ENCODE measurements at regions not wholly inside any gene's neighbourhood (a gene's known extent, or its start where the extent isn't known, plus 50 kb on each side); places are given as distances from the start of the nearest gene placed in this dataset.

GRCh38 chr3:31439890-31440750 lies 92.6 kb upstream of the STT3B start:
- DNase-seq, result no peak

DNA sequence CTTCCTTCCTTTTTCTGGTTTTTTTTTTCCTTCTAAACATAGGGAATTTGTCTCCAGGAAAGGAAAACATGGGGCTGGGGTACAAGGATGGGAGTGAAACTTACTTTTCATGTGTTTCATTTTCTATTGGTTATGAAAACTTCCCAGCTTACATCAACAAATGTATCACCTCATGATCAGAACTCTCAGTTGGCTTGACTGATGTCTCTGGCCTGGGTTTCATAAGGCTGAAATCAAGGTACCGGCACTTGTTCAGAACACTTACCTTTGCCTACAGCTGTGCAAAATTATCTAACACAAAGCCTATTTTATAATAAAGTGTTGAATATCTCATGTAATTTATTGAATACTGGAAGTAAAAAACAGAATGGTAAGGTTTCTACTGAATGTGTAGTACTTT lies 91.8 kb upstream of the STT3B start:
- DNase-seq, result no peak

- no peak for DNase-seq
Observed at GRCh38 chr3:31442755-31443154, 90.0 kb upstream of the STT3B start.

GRCh38 chr3:31444220-31445142 lies 88.2 kb upstream of the STT3B start:
- DNase-seq, result no peak

- no peak for DNase-seq
Observed at GRCh38 chr3:31445701-31446100, 87.0 kb upstream of the STT3B start.

GRCh38 chr3:31448035-31448881 lies 84.5 kb upstream of the STT3B start:
- DNase-seq, result peak; percentile 16

- DNase-seq, result no peak
Observed at GRCh38 chr3:31448882-31449243, 83.9 kb upstream of the STT3B start.

- DNase-seq, result no peak
Observed at GRCh38 chr3:31449318-31449717, 83.4 kb upstream of the STT3B start.

DNA sequence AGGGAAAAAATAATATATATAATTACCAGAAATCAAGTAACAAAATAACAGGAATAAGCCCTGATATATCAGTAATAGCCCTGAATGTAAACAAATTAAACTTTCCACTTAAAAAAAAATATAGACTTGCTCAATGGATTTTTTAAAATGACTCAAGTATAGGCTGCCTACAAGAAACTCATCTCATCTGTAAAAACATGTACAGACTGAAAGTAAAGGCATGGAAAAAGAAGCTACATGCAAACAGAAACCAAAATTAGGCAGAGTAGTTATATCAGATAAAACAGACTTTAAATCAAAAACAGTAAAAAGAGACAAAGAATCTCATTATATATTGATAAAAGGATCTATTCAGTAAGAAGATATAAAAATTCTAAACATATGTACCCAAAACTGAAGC lies 82.4 kb upstream of the STT3B start:
- DNase-seq, result no peak

- DNase-seq, result no peak
Observed at GRCh38 chr3:31452495-31453106, 80.1 kb upstream of the STT3B start.

GRCh38 chr3:31453430-31453829 lies 79.3 kb upstream of the STT3B start:
- DNase-seq, result no peak

DNA sequence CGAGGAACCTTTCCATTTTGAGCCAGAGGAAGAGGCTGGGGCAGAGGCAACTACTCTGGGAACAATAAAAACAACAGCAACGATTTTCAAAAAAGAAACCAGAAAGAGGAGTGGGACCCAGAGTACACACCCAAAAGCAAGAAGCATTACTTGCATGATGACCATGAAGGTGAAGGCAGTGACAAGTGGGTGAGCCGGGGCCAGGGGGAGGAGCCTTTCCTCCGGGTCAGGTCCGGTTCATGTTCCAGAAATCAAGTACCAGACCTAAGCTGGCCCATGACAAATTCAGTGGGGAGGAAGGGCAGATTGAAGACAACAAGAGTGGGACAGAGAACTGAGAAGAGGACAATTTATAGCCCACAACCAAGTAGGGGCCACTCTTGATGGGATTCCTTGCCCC lies 77.2 kb upstream of the STT3B start:
- no peak for DNase-seq

DNA sequence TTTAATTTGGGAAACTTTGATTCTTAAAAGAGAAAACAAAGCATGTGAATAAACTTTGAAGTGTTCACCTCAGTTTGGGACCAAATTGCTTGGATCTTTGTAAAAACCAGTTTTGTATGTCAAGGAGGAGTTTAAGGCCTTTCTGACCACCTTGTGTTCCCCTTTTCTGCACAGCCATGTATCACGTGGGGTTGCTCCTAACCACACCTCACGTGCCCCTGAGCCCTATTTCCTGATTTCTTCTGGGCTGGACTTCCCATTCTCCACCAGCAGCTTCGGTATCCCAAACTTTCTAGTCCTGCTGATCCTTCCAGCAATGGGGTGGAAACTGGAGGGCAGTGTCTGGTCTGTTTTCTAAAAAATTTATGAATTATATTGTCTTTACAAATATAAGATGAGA lies 76.4 kb upstream of the STT3B start:
- DNase-seq, result no peak

- no peak for DNase-seq
Observed at GRCh38 chr3:31461426-31461825, 71.3 kb upstream of the STT3B start.

GRCh38 chr3:31462050-31462569 lies 70.6 kb upstream of the STT3B start:
- peak; percentile 24 for DNase-seq

GRCh38 chr3:31465999-31466398 lies 66.7 kb upstream of the STT3B start:
- DNase-seq, result no peak

- DNase-seq, result no peak
Observed at GRCh38 chr3:31466866-31467265, 65.9 kb upstream of the STT3B start.

DNA sequence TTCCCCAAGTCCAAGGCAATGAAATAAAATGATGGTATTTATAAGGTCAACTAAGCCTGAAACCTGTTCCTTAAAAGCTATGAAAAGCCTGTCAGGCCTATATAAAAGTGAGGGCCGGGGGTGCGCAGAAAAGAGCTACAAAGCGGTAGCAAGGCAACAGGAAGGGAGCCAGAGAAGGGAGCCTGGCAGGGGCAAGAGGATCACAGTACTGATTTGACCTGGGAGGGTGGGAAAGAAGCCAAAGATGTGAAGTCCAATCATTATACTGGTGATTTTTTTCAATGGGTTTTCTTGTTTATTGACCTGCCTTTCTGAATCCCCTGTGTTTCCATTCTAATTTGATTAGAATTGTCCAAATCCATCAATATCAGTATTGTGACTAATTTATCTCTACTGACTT lies 64.3 kb upstream of the STT3B start:
- DNase-seq, result no peak

GRCh38 chr3:31469385-31469784 lies 63.3 kb upstream of the STT3B start:
- DNase-seq, result no peak

DNA sequence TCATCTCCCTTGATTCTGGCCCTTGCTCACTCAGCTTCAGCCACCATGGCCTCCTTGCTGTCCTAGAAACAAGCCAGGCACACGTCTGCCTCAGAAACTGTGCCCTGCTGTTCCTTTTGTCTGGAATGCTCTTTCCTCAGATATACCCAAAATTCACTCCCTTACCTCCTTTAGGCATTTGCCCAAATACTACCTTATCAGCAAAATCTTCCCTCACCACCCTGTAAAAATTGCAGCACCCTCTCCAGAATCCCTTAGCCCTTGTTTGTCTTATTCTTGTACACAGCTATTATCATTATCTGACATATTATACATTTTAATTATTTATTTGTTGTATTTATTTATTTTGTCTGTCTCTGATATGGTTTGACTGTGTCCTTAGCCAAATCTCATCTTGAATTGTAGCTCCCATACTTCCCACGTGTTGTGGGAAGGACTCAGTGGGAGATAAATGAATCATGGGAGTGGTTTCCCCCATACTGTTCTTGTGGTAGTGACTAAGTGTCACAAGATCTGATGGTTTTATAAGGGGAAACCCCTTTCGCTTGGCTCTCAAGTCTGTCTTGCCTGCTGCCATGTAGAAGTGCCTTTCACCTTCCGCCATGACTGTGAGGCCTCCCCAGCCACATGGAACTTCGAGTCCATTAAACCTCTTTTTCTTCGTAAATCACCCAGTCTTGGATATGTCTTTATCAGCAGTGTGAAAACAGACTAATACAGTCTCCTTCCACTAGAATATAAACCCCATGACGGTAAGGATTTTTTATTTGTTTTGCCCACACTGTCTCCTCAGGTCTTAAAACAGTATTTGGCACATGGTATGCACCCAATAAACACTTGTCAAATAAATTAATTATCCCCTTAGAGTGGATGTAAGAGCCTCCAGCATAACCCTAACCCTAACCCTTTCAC lies 60.0 kb upstream of the STT3B start:
- DNase-seq, result no peak

GRCh38 chr3:31476209-31476608 lies 56.5 kb upstream of the STT3B start:
- no peak for DNase-seq

Measured in activated CD4-positive, alpha-beta T cell treated with anti-CD3 and anti-CD28 coated beads, Interleukin-2, amount 50 U/mL, for 1 hour (primary cell).